ENCODE measurements at regions not wholly inside any gene's neighbourhood (a gene's known extent, or its start where the extent isn't known, plus 50 kb on each side); places are given as distances from the start of the nearest gene placed in this dataset.

DNA sequence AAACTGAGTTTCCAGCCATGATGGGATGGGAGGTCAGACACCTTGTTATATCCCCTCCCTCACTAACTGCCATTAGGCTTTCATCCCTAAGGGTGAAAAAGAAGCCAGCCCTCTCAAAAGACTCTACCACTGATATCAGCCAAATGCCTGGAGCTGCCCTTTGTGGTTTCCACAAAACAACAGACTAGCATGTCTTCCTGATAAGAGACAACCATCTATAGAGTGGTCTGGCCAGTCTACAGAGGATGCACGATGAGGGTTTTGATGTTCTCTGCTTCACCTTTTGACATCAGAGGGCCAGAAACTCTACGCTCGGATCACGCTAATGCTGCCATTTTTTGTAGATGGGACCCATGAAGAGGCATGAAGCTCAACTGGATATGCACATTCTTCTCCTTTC lies 61.7 kb upstream of the ARHGAP18 start:
- ATAC-seq (ENCODE audit: low read depth) = no peak
- DNase-seq = no peak
- CTCF ChIA-PET = interaction anchor here (1.1 kb wide), 1 partner anchor 174 kb away, joined by 3 read pairs; no protein-coding TSS in a partner anchor
- no peak for TF ChIP-seq CTCF (IDR thresholded peaks at IDR 0.05)
- Mint-ChIP-seq H3K9me3 (peaks cover 3% of the 10 kb centered on the region), H3K4me3 (no peak overlapping the region), H3K36me3 (ENCODE audit: low read depth) (no peaks in the 10 kb centered on the region), H3K27me3 (peaks cover 22% of the 10 kb centered on the region), H3K4me1 (peaks cover 9% of the 10 kb centered on the region), H3K27ac (no peak overlapping the region)
- intact Hi-C loops (cut with micrococcal nuclease) = no loop called here
- POLR2A ChIA-PET = no interaction called here

DNA sequence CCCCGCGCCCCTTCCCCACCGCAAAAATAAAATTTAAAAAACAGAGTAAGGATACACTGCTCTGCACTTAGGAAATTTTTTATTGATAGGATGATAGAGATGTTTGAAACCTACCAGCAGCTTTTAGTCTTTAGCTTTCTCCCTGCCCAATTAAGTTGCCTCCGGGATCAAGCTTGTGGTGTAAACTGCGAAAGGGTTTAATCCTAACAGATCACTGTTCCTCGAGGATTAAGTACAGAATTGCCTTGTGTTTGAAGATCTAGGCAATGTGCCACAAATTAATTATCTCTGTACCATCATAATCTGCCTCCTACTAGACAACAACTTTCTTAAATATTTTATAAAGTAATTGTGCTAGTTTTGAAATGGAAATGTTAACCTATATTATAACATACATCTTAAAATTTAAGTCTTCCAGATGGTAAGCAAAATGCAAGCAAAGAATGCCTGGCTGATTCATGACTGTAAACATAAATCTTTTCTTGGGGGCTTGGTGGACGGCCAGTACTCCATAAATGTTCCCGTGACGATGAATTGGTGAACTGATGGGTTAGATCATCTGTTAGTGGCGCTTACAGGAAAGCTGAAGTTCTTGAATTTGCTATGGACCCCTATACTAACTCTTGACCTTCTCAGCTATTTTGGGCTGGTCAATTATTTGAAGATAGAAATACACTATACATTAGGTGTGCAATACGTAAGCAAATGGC lies 58.0 kb upstream of the ARHGAP18 start:
- Mint-ChIP-seq H3K4me3 (no peak overlapping the region), H3K9me3 (peaks cover 3% of the 10 kb centered on the region), H3K36me3 (ENCODE audit: low read depth) (no peaks in the 10 kb centered on the region), H3K4me1 (peaks cover 9% of the 10 kb centered on the region), H3K27ac (no peak overlapping the region), H3K27me3 (peaks cover 37% of the 10 kb centered on the region)
- POLR2A ChIA-PET = no interaction called here
- intact Hi-C loops (cut with micrococcal nuclease) = no loop called here
- ATAC-seq (ENCODE audit: low read depth) (no peak), DNase-seq (no peak)
- TF ChIP-seq CTCF (IDR thresholded peaks at IDR 0.05) = no peak
- CTCF ChIA-PET = interaction anchor here (1.6 kb wide), 1 partner anchor 170 kb away, joined by 8 read pairs; no protein-coding TSS in a partner anchor

- Mint-ChIP-seq H3K27me3 (peaks cover 39% of the 10 kb centered on the region), H3K4me3 (peak overlapping the region; percentile 82), H3K9me3 (peaks cover 2% of the 10 kb centered on the region), H3K4me1 (peaks cover 9% of the 10 kb centered on the region), H3K27ac (no peak overlapping the region), H3K36me3 (ENCODE audit: low read depth) (no peaks in the 10 kb centered on the region)
- POLR2A ChIA-PET = interaction anchor here (0.8 kb wide), 1 partner anchor 43 kb away, joined by 3 read pairs; no protein-coding TSS in a partner anchor
- no peak for TF ChIP-seq CTCF (IDR thresholded peaks at IDR 0.05)
- DNase-seq (peak; percentile 27), ATAC-seq (ENCODE audit: low read depth) (peak; percentile 66)
- intact Hi-C loops (cut with micrococcal nuclease) = no loop called here
- CTCF ChIA-PET = interaction anchor here (1.6 kb wide), 1 partner anchor 169 kb away, joined by 8 read pairs; no protein-coding TSS in a partner anchor
Observed at GRCh38 chr6:129766959-129767728, 57.2 kb upstream of the ARHGAP18 start.

- Mint-ChIP-seq H3K27me3 (peaks cover 32% of the 10 kb centered on the region), H3K9me3 (no peaks in the 10 kb centered on the region), H3K4me1 (peaks cover 9% of the 10 kb centered on the region), H3K36me3 (ENCODE audit: low read depth) (no peaks in the 10 kb centered on the region), H3K4me3 (no peak overlapping the region), H3K27ac (no peak overlapping the region)
- no peak for TF ChIP-seq CTCF (IDR thresholded peaks at IDR 0.05)
- no peak for DNase-seq
- no peak for ATAC-seq (ENCODE audit: low read depth)
- ChIA-PET POLR2A (no interaction called here), CTCF (no interaction called here)
- intact Hi-C loops (cut with micrococcal nuclease) = no loop called here
Observed at GRCh38 chr6:129764761-129765407, 54.9 kb upstream of the ARHGAP18 start.
